ENCODE measurements at regions not wholly inside any gene's neighbourhood (a gene's known extent, or its start where the extent isn't known, plus 50 kb on each side); places are given as distances from the start of the nearest gene placed in this dataset.

- DNase-seq (ENCODE audit: insufficient read length, low spot score), result no peak
- TF ChIP-seq POLR2A (IDR thresholded peaks at IDR 0.05; ENCODE audit: low read depth, low read length), result no peak
- no peak for FAIRE-seq
These were observed 202.6 kb upstream of the MCTP2 start for GRCh38 chr15:94028809-94029208.

DNA sequence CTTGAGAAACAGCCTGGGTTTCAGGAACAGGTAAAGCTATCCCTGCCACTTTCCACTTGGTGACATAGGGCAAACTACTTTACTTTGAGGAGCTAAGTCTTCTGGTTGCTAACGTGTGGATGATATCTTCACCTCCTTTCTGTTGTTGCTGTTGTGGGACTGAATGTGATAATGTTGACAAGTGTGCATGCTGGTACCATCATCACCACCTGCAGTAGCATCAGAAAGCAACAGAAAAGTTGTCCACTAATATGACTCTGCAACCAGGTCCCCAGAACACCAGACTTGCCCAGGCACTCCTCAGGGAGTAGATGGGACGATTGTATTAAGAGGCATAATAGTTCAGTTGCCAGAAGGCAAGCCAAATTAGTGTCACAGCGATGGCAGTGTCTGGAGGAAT lies 203.2 kb upstream of the MCTP2 start:
- no peak for TF ChIP-seq POLR2A (IDR thresholded peaks at IDR 0.05; ENCODE audit: low read depth, low read length)
- no peak for FAIRE-seq
- no peak for DNase-seq (ENCODE audit: insufficient read length, low spot score)

DNA sequence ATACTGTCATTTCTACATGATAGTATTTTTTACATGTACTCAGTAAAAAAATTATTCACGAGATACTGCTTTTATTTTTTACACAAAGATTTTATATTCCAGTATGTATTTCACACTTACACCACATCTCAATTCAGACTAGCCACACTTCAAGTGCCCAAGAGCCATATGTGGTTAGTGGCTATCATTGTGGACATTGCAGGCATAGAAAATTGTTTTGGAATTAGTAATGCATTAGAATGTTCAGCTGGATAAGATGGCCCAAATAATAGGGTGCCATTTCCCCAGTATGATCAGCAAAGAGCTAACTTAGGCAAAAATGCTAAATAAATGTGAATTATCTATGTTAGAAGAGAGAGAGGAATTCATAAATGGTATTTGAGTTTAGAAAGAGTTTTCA lies 203.8 kb upstream of the MCTP2 start:
- FAIRE-seq (no peak), DNase-seq (ENCODE audit: insufficient read length, low spot score) (no peak)
- TF ChIP-seq POLR2A (IDR thresholded peaks at IDR 0.05; ENCODE audit: low read depth, low read length), result no peak

- TF ChIP-seq POLR2A (IDR thresholded peaks at IDR 0.05; ENCODE audit: low read depth, low read length), result no peak
- peak; percentile 79 for FAIRE-seq
- peak; percentile 13 for DNase-seq (ENCODE audit: insufficient read length, low spot score)
These were observed 204.7 kb upstream of the MCTP2 start for GRCh38 chr15:94026458-94027304.

DNA sequence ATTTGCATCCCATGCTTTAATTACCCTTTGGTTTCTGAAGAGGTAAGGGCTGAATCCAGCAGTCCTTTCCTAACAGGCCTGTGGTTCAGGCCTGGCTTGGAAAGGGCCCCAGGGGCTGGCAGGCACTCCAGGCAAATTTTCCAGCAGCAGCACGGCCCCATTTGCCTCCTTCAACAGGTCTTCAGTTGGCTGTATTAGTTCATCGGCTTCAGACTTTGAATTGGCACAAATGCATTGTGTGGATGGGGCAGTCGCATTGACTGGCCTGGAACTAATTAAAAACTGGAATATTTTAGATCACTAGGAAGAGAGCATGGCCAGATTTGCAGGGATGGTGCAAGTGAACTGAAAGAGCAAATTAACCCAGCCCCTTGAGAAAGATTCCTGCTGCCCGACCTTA lies 207.8 kb upstream of the MCTP2 start:
- FAIRE-seq, result no peak
- DNase-seq (ENCODE audit: insufficient read length, low spot score), result no peak
- TF ChIP-seq POLR2A (IDR thresholded peaks at IDR 0.05; ENCODE audit: low read depth, low read length), result no peak

GRCh38 chr15:94021621-94022320 lies 209.6 kb upstream of the MCTP2 start:
- no peak for FAIRE-seq
- TF ChIP-seq POLR2A (IDR thresholded peaks at IDR 0.05; ENCODE audit: low read depth, low read length), result no peak
- DNase-seq (ENCODE audit: insufficient read length, low spot score), result no peak

GRCh38 chr15:94019062-94019461 lies 212.3 kb upstream of the MCTP2 start:
- no peak for DNase-seq (ENCODE audit: insufficient read length, low spot score)
- TF ChIP-seq POLR2A (IDR thresholded peaks at IDR 0.05; ENCODE audit: low read depth, low read length), result no peak
- no peak for FAIRE-seq

GRCh38 chr15:94015324-94015723 lies 216.0 kb upstream of the MCTP2 start:
- no peak for TF ChIP-seq POLR2A (IDR thresholded peaks at IDR 0.05; ENCODE audit: low read depth, low read length)
- DNase-seq (ENCODE audit: insufficient read length, low spot score) (no peak), FAIRE-seq (no peak)

DNA sequence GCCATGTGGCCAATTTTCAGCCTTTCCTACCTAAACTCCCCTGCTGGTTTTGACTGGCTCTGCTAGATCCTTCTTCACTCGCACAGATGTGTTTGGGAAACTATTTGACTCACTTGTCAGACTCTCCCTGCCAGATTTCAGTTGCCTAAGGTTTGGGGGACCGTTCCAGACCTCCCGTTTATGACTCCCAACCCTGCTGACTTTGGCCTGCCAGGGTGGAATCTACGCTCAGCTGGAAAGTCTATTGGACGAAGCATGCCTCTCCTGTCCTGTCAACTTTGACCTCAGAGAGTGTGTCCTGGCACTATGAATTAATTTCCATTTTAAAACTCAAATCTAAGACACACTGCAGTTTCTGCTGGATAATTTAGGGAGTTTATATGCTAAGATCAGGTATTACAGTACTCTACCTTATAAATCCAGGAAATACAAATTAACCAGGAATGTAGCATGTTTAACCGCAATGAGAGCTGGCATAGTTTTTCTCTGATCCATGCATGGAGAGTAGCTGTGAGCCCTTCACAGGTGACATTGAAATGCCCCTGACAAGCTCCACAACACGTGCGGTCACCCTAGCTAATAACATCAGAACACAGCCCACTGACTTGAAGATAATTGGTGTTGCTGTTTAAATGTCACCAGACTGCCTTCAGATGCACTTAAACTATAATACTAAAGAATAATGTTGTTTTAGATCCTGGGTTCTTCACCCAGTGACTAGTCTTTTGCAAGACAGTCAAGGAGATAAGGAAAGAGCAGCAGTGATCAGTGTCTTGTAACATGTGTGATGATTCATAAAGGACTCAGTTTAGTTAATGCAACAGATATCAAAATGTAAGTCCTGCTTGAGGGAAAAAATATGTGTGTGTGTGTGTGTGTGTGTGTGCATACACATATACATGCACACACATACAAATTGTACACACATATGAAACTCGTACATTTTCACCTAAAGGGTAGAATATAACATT lies 223.0 kb upstream of the MCTP2 start:
- DNase-seq (ENCODE audit: insufficient read length, low spot score) (no peak), FAIRE-seq (no peak)
- TF ChIP-seq POLR2A (IDR thresholded peaks at IDR 0.05; ENCODE audit: low read depth, low read length), result no peak

- FAIRE-seq (no peak), DNase-seq (ENCODE audit: insufficient read length, low spot score) (no peak)
- TF ChIP-seq POLR2A (IDR thresholded peaks at IDR 0.05; ENCODE audit: low read depth, low read length), result no peak
These were observed 226.7 kb upstream of the MCTP2 start for GRCh38 chr15:94004697-94005096.

DNA sequence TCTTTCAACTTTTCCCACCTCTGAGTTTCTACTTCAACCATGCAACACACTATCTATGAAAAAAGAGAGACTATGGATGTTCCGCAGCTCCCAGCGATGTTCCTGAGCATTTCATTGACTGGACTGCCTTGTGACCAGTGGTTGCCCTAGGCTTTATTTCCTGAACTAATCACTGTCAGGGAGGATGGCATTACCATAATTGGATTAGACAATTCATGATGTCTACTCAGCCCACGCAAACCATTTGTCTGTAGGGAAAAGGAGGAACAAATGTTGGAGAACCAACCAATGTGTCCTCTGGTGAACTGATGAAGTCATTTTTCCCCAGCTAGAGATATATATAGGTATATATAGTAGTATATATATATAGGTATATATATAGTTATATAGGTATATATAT lies 229.3 kb upstream of the MCTP2 start:
- FAIRE-seq, result no peak

DNA sequence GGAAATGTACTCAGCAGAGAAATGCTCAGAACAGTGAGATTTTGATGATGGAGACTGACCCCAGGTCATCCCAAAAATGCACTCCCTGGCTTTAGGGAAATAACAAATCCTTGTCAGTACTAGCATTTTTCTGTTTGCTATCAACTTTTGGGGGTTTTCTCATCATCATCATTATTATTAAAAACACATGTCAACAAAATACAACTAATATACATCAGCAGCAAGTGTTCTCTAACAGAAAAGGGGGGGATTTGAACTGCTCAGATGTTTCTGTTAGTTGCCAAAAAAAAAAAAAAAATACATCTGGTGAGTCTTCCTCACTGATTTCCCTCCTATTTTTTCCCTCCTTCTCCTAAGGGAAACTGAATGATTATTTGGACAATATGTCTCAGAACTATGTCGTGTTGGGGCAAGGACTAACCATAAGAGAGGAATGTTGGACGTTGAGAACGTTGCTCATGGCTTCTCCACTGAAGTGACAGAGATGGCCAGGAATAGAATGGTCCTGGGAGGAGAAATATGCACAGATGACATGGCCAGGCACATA lies 230.0 kb upstream of the MCTP2 start:
- FAIRE-seq (no peak), DNase-seq (ENCODE audit: insufficient read length, low spot score) (no peak)
- TF ChIP-seq POLR2A (IDR thresholded peaks at IDR 0.05; ENCODE audit: low read depth, low read length), result no peak

More for the DNA sequence above, 229.3 kb upstream of the MCTP2 start:
- no peak for DNase-seq (ENCODE audit: insufficient read length, low spot score)
- no peak for TF ChIP-seq POLR2A (IDR thresholded peaks at IDR 0.05; ENCODE audit: low read depth, low read length)

GRCh38 chr15:94000606-94001005 lies 230.8 kb upstream of the MCTP2 start:
- no peak for DNase-seq (ENCODE audit: insufficient read length, low spot score)
- no peak for TF ChIP-seq POLR2A (IDR thresholded peaks at IDR 0.05; ENCODE audit: low read depth, low read length)
- no peak for FAIRE-seq

Data from H54 (cell line).